GM13977 (cell line): ENCODE measurements at regions not wholly inside any gene's neighbourhood (a gene's known extent, or its start where the extent isn't known, plus 50 kb on each side); places are given as distances from the start of the nearest gene placed in this dataset.

Experiments
- DNase-seq: peaks from one replicate; pipeline ENCODE4 v3.0.0; 2012; ENCODE audit warnings: low spot score
- CTCF ChIP-seq: IDR thresholded peaks from 2 replicates; pipeline ENCODE4 v1.5.1; 2012; ENCODE audit warnings: mild to moderate bottlenecking, control low read depth; ENCODE audit not compliant: insufficient read depth; ENCODE audit errors: extremely low read depth, missing control alignments
- in situ Hi-C: fragments of 300-500 bp; cut with MboI; formaldehyde crosslinking; loops from one replicate; pipeline ENCODE4 v1.12.0; 2022; ENCODE audit warnings: low sequenced_read_pairs, low pct_unique_long_range_greater_than_20kb, mixed read lengths, inconsistent platforms; ENCODE audit not compliant: unreplicated experiment

DNA sequence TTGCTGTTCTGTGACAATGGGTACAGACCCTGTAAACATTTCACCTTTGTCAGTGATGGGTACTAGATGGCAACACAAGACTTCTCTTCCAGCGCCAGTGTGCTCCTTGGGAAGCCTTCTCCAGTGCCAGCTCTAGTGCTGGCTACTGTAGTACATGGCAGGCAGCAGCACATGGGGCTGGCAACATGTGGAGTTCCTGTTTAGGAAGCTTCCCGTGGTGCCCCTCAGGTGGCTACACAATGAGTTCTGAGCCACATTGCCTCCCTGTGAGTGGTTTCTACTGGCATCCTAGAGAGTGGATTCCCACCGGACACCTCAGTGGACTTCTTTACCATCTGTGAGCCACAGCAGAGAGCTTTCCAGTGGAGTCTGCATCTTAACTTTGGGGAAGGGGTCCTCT lies 302.1 kb downstream of the CYRIA start:
- no peak for DNase-seq
- no peak for TF ChIP-seq CTCF
- in situ Hi-C loops = no loop called here

- no peak for TF ChIP-seq CTCF
- DNase-seq = no peak
- in situ Hi-C loops = no loop called here
These were observed 303.0 kb downstream of the CYRIA start for GRCh38 chr2:16362611-16363010.

DNA sequence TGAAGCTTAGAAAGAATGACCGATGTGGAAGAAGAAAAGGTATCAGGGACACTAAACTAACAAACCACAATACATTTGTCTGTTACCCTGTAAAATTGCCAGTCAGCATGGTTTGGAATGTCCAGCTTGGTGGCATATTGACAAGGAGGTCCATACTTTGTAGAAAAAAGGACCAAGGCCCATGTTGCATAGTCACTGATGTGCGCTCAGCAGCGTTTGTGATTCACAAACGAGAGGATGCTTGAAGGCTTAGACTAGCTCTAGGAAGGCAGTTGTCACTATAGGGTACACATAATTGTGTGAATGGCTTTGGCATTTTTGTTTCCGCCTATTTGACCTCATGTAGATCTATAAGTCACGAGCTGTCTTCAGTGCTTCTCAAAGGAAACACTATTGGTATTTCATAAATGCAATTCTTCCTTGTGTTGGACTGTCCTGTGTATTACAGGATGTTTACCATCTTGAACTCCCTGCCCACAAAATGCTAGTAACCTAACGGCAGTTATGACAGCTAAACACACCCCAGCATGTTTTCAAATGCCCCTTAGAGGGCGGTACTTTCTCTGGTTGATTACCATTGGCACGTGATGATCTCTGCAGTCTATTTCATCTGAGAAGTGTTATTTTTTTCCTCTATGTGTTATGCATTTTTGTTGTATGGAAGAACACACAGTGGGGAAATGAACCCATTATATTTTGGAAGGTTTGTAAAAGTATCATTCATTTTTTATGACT lies 304.2 kb downstream of the CYRIA start:
- in situ Hi-C loops = no loop called here
- no peak for DNase-seq
- no peak for TF ChIP-seq CTCF

GRCh38 chr2:16359961-16360360 lies 305.7 kb downstream of the CYRIA start:
- in situ Hi-C loops = no loop called here
- TF ChIP-seq CTCF = no peak
- DNase-seq = no peak

DNA sequence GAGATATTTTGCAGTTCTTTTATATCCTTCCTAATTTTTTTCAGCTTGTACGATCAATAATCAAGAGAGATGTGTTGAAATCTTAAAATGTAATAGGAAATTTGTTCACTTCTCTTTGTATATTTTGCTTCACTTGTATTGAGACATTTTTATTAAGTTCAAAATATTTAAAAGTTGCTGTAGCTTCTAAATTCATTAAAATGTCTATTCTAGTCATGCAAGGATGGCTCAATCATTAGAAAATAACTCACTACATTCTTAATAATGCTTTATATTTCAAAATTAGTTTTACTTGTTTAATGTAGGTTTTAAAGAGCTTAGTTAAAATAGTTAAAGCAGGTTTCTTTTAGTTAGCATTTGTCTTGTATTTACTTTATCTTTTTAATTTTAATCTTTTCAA lies 308.4 kb downstream of the CYRIA start:
- TF ChIP-seq CTCF = no peak
- in situ Hi-C loops = no loop called here
- no peak for DNase-seq

- no peak for TF ChIP-seq CTCF
- no peak for DNase-seq
- in situ Hi-C loops = no loop called here
These were observed 314.1 kb downstream of the CYRIA start for GRCh38 chr2:16351541-16351940.
